ENCODE measurements at regions not wholly inside any gene's neighbourhood (a gene's known extent, or its start where the extent isn't known, plus 50 kb on each side); places are given as distances from the start of the nearest gene placed in this dataset.

DNA sequence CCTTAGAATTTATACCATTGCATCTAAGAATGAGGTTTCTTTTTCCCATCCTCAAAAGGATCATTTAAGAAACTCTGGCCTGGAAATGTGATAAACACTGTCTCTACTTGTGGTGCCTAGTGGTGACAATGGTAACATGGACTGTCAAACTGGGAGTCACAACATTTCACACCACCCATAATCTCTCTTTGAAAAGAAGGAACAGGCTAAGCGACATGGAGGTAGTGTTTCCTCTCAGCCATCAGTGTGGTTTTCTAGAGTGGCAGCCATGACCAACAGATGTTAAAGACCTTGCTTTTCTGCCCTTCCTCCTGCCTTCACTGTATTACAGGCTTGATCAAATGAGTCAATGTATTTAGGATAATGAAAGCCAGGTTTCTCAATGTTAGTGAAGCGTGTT lies 283.1 kb upstream of the STAC start:
- no peaks in the 10 kb centered on the region; a peak in 1 of 7 replicates for H3K27me3 ChIP-seq (replicated peaks in 1 of 4; ENCODE audit: control insufficient read depth in 3 of 4, extremely low read depth in 1 of 4, insufficient read depth in 3 of 4, low read length in 3 of 4)
- no peak overlapping the region for H2AFZ ChIP-seq (ENCODE audit: low read length)
- H3K9ac ChIP-seq (replicated peaks in 1 of 4; ENCODE audit: extremely low read depth in 1 of 4, low read depth in 3 of 4, low read length in 3 of 4) = no peak overlapping the region
- CTCF ChIA-PET (ENCODE audit: partially characterized antibody) = no interaction called here
- no peak overlapping the region for H2BK120ac ChIP-seq (replicated peaks; ENCODE audit: low read depth, low read length)
- no peaks in the 10 kb centered on the region for H3K23me2 ChIP-seq (ENCODE audit: low read depth, low read length)
- H3K56ac ChIP-seq (replicated peaks; ENCODE audit: insufficient read length, low read depth, low read length) = no peak overlapping the region
- H3K18ac ChIP-seq (ENCODE audit: extremely low read depth, low read length) = no peak overlapping the region
- no peak overlapping the region for H2BK5ac ChIP-seq (ENCODE audit: low read depth, low read length)
- no peak overlapping the region for H3K4me2 ChIP-seq (ENCODE audit: insufficient read depth in 1 of 2, low read depth in 2 of 2, low read length in 2 of 2)
- POLR2A ChIA-PET (ENCODE audit: partially characterized antibody) = no interaction called here
- H3K4me1 ChIP-seq (replicated peaks in 1 of 4; ENCODE audit: control insufficient read depth in 3 of 4, insufficient read depth in 4 of 4, low read length in 3 of 4) = peaks cover 0 to 2% (median 0%) of the 10 kb centered on the region in 4 experiments; a peak in 1 of 7 replicates
- no peak overlapping the region for H4K5ac ChIP-seq (ENCODE audit: insufficient read length, low read depth, low read length)
- H3K4ac ChIP-seq (replicated peaks; ENCODE audit: insufficient read length, low read depth, low read length) = no peak overlapping the region
- H3K23ac ChIP-seq (ENCODE audit: insufficient read length) = no peak overlapping the region
- no peaks in the 10 kb centered on the region for H3K36me3 ChIP-seq (ENCODE audit: control insufficient read depth in 2 of 4, insufficient read depth in 4 of 4, low read length in 3 of 4)
- H3K27ac ChIP-seq (ENCODE audit: low read depth, low read length) = no peak overlapping the region
- WGBS, 2 experiments (ENCODE audit: extremely low coverage in 1 of 2, insufficient coverage in 1 of 2, insufficient read length in 1 of 2, insufficient replicate concordance in 2 of 2, low coverage in 1 of 2, low lambda C conversion rate in 2 of 2, missing lambda C conversion rate in 1 of 2) = 94% methylated on average over 2 of the region's 2 CpGs; no CpG with 5 or more reads in 1 of the 2 experiments
- TF ChIP-seq, protein P1, sequence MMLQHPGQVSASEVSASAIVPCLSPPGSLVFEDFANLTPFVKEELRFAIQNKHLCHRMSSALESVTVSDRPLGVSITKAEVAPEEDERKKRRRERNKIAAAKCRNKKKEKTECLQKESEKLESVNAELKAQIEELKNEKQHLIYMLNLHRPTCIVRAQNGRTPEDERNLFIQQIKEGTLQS (IDR thresholded peaks at IDR 0.05; ENCODE audit: insufficient read depth, low read depth, low read length) = no peak
- TF ChIP-seq SIRT6 (IDR thresholded peaks at IDR 0.05; ENCODE audit: low read length) (no peak), PHF8 (conservative IDR thresholded peaks at IDR 0.05; ENCODE audit: low read depth, low read length) (no peak), CREB1 (IDR thresholded peaks at IDR 0.05) (no peak), SP2 (IDR thresholded peaks at IDR 0.05; ENCODE audit: low read length) (no peak)
- H2BK20ac ChIP-seq (ENCODE audit: low read length) = no peak overlapping the region
- no peak overlapping the region for H2AK5ac ChIP-seq (ENCODE audit: low read depth, low read length)
- H4K20me1 ChIP-seq (replicated peaks in 1 of 2; ENCODE audit: control insufficient read depth in 1 of 2, insufficient read depth in 2 of 2, low read length in 2 of 2) = no peaks in the 10 kb centered on the region
- H4K8ac ChIP-seq (ENCODE audit: extremely low read depth, insufficient read depth, low read length) = no peak overlapping the region
- no peak overlapping the region for H3K14ac ChIP-seq (ENCODE audit: insufficient read length)
- H3K4me3 ChIP-seq (ENCODE audit: extremely low read depth in 1 of 4, insufficient read depth in 2 of 4, low read depth in 3 of 4, low read length in 4 of 4) = no peak overlapping the region
- FAIRE-seq = no peak
- no peak overlapping the region for H4K91ac ChIP-seq (replicated peaks; ENCODE audit: insufficient read length, low read length)
- no peaks in the 10 kb centered on the region for H3K9me3 ChIP-seq (ENCODE audit: insufficient read depth in 2 of 2, low read depth in 1 of 2, low read length in 1 of 2)
- H2BK12ac ChIP-seq (ENCODE audit: low read depth, low read length) = no peak overlapping the region
- no peaks in the 10 kb centered on the region for H3K79me1 ChIP-seq (ENCODE audit: low read depth, low read length)
- H3K79me2 ChIP-seq (ENCODE audit: control insufficient read depth in 1 of 2, insufficient read depth in 2 of 2, low read length in 2 of 2) = no peaks in the 10 kb centered on the region
- no peak overlapping the region for H2BK15ac ChIP-seq (ENCODE audit: low read length)
- no peak for DNase-seq (ENCODE audit: low read depth in 1 of 2, low spot score in 2 of 2)

Data from H1 (cell line).